GM23338 (cell line): ENCODE measurements at regions not wholly inside any gene's neighbourhood (a gene's known extent, or its start where the extent isn't known, plus 50 kb on each side); places are given as distances from the start of the nearest gene placed in this dataset.

ENCODE experiments used
- ATAC-seq: fragments of 200-7000 bp; cut with Tn5 transposase; 3 replicates; pipeline ENCODE4 v1.9.1; 2020
- DNase-seq: peaks from one replicate; pipeline ENCODE4 v3.0.0-alpha.2; 2015; ENCODE audit warnings: low spot score
- H2AFZ ChIP-seq: fragments of 200-600 bp; sonication (generic); 2 replicates; pipeline ENCODE4 v1.8.0; 2016; ENCODE audit warnings: antibody characterized with exemption, mild to moderate bottlenecking, moderate library complexity
- H3F3A ChIP-seq: fragments of 200-600 bp; sonication (generic); replicated peaks from 2 replicates; pipeline ENCODE4 v1.8.0; 2017; ENCODE audit warnings: antibody characterized with exemption, mixed run types, low read depth
- H3K27ac ChIP-seq: fragments of 200-600 bp; sonication (generic); 2 replicates; pipeline ENCODE4 v1.6.1; 2016; ENCODE audit warnings: low read depth
- H3K27me3 ChIP-seq: fragments of 200-600 bp; sonication (generic); 2 replicates; pipeline ENCODE4 v1.8.0; 2016; ENCODE audit warnings: mild to moderate bottlenecking, mixed run types, moderate library complexity; ENCODE audit not compliant: insufficient read depth
- H3K36me3 ChIP-seq: fragments of 200-600 bp; sonication (generic); 2 replicates; pipeline ENCODE4 v1.8.0; 2016; ENCODE audit warnings: mild to moderate bottlenecking; ENCODE audit not compliant: insufficient read depth
- H3K4me1 ChIP-seq: fragments of 200-600 bp; sonication (generic); 2 replicates; pipeline ENCODE4 v1.8.0; 2016; ENCODE audit warnings: mild to moderate bottlenecking, moderate library complexity; ENCODE audit not compliant: insufficient read depth
- H3K4me2 ChIP-seq: fragments of 200-600 bp; sonication (generic); 2 replicates; pipeline ENCODE4 v1.7.1; 2017; ENCODE audit warnings: mixed run types
- H3K4me3 ChIP-seq: fragments of 200-600 bp; sonication (generic); 2 replicates; pipeline ENCODE4 v1.6.1; 2016; ENCODE audit warnings: mixed run types
- H3K79me2 ChIP-seq: fragments of 200-600 bp; sonication (generic); replicated peaks from 2 replicates; pipeline ENCODE4 v1.8.0; 2017; ENCODE audit warnings: mild to moderate bottlenecking; ENCODE audit not compliant: insufficient read depth
- H3K9me2 ChIP-seq: fragments of 200-600 bp; sonication (generic); 2 replicates; pipeline ENCODE4 v1.8.0; 2017; ENCODE audit not compliant: insufficient read depth
- H4K20me1 ChIP-seq: fragments of 200-600 bp; sonication (generic); replicated peaks from 2 replicates; pipeline ENCODE4 v1.8.0; 2017; ENCODE audit warnings: mild to moderate bottlenecking; ENCODE audit not compliant: insufficient read depth
- H3K27ac Mint-ChIP-seq: 2 replicates; pipeline ENCODE4 v1.8.0; 2020; ENCODE audit warnings: inconsistent platforms, mild to moderate bottlenecking, moderate library complexity, mixed read lengths
- H3K27me3 Mint-ChIP-seq: 3 replicates; pipeline ENCODE4 v1.8.0; 2022; ENCODE audit warnings: low read depth, mild to moderate bottlenecking, moderate library complexity, mixed read lengths, inconsistent platforms; ENCODE audit not compliant: insufficient read depth, poor library complexity
- H3K36me3 Mint-ChIP-seq: 3 replicates; pipeline ENCODE4 v1.8.0; 2021; ENCODE audit warnings: low read depth, mild to moderate bottlenecking, inconsistent platforms, moderate library complexity, mixed read lengths
- H3K4me1 Mint-ChIP-seq: 3 replicates; pipeline ENCODE4 v1.8.0; 2020; ENCODE audit warnings: mild to moderate bottlenecking, inconsistent platforms, mixed read lengths
- H3K4me3 Mint-ChIP-seq: 3 replicates; pipeline ENCODE4 v1.8.0; 2021; ENCODE audit warnings: moderate library complexity, mild to moderate bottlenecking, inconsistent platforms, mixed read lengths
- H3K9me3 Mint-ChIP-seq: 3 replicates; pipeline ENCODE4 v1.8.0; 2020; ENCODE audit warnings: moderate library complexity, mild to moderate bottlenecking, inconsistent platforms, mixed read lengths
- CREB1 ChIP-seq: fragments of 250-450 bp; sonication (Bioruptor Pico); IDR thresholded peaks from 2 replicates; pipeline ENCODE4 v1.5.0; 2020; ENCODE audit warnings: low read depth, mild to moderate bottlenecking, moderate library complexity
- CTCF ChIP-seq, 2 experiments: fragments of 200-600 bp in 1 of 2; sonication (generic) in 1 of 2; conservative IDR thresholded peaks; 2 replicates each; pipeline versions ENCODE4 v1.5.1 to v1.6.1; 2016 to 2017; ENCODE audit warnings: antibody characterized with exemption in 2 of 2, low read depth in 2 of 2, mild to moderate bottlenecking in 2 of 2, moderate library complexity in 1 of 2
- EZH2 ChIP-seq: fragments of 200-600 bp; sonication (generic); IDR thresholded peaks from one replicate; pipeline ENCODE4 v1.8.0; 2017; ENCODE audit warnings: antibody characterized with exemption, mild to moderate bottlenecking, low read depth; ENCODE audit not compliant: unreplicated experiment
- EZH2phosphoT487 ChIP-seq: fragments of 200-600 bp; sonication (generic); IDR thresholded peaks from one replicate; pipeline ENCODE4 v1.8.1; 2018; ENCODE audit warnings: antibody characterized with exemption; ENCODE audit not compliant: unreplicated experiment
- JUNB ChIP-seq: IDR thresholded peaks from one replicate; pipeline ENCODE4 v1.6.1; 2016; ENCODE audit warnings: antibody characterized with exemption; ENCODE audit not compliant: unreplicated experiment
- NANOG ChIP-seq: IDR thresholded peaks from 2 replicates; pipeline ENCODE4 v1.6.1; 2016; ENCODE audit warnings: antibody characterized with exemption, borderline replicate concordance
- POLR2AphosphoS5 ChIP-seq: IDR thresholded peaks from 2 replicates; pipeline ENCODE4 v1.6.1; 2016; ENCODE audit warnings: antibody characterized with exemption, low read depth
- STAT1 ChIP-seq: IDR thresholded peaks from one replicate; pipeline ENCODE4 v1.6.1; 2016; ENCODE audit warnings: antibody characterized with exemption; ENCODE audit not compliant: unreplicated experiment
- ZNF114 ChIP-seq: fragments of 250-450 bp; sonication (Bioruptor Pico); IDR thresholded peaks from 2 replicates; pipeline ENCODE4 v1.5.0; 2020; ENCODE audit warnings: mild to moderate bottlenecking, moderate library complexity
- ZNF331 ChIP-seq: fragments of 250-450 bp; sonication (Bioruptor Pico); IDR thresholded peaks from 2 replicates; pipeline ENCODE4 v1.5.0; 2020; ENCODE audit warnings: low read depth, mild to moderate bottlenecking, moderate library complexity
- TF ChIP-seq, protein P1 (sequence below): IDR thresholded peaks from one replicate; pipeline ENCODE4 v1.6.1; 2018; ENCODE audit warnings: antibody characterized with exemption; ENCODE audit not compliant: unreplicated experiment
- TF ChIP-seq, protein P2 (sequence below): fragments of 250-450 bp; sonication (Bioruptor Pico); IDR thresholded peaks from 2 replicates; pipeline ENCODE4 v1.5.0; 2020; ENCODE audit warnings: mild to moderate bottlenecking, moderate library complexity
- TF ChIP-seq, protein P3 (sequence below): IDR thresholded peaks from 2 replicates; pipeline ENCODE4 v1.6.1; 2016; ENCODE audit warnings: antibody characterized with exemption

DNA sequence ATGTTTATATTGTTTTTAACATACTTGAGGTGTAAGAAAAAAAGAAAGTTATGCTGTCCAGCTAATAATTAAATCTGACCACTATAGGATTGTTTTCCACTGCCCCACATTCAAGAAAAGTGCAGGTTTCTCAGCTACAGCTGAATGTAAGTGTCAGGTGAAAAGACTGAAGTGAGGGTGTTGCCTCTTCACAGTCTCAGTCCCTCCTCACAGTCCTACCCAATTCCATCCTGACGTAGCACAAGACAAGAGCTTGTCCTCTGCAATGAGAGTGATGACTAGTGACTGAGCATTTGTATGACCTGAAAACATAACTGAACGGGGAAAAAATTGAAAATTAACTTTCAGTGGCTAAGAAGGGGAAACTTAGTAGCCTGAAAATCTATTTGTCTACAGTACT is 1039.5 kb downstream of the ADGRL2 start:
- H3K27me3 ChIP-seq = no peaks in the 10 kb centered on the region
- Mint-ChIP-seq H3K4me3 (no peak overlapping the region), H3K36me3 (no peaks in the 10 kb centered on the region), H3K27me3 (no peaks in the 10 kb centered on the region), H3K9me3 (no peaks in the 10 kb centered on the region), H3K4me1 (peaks cover 75% of the 10 kb centered on the region), H3K27ac (no peak overlapping the region)
- peaks cover 49% of the 10 kb centered on the region for H3K4me1 ChIP-seq
- no peaks in the 10 kb centered on the region for H3F3A ChIP-seq
- DNase-seq (no peak), ATAC-seq (peak; percentile 53)
- H3K27ac ChIP-seq = no peak overlapping the region
- no peak overlapping the region for H2AFZ ChIP-seq
- no peaks in the 10 kb centered on the region for H3K9me2 ChIP-seq
- no peak for TF ChIP-seq ZNF114 (CRISPR knock-in tag)
- no peak for TF ChIP-seq POLR2AphosphoS5
- TF ChIP-seq EZH2phosphoT487 = no peak
- TF ChIP-seq, protein P1, sequence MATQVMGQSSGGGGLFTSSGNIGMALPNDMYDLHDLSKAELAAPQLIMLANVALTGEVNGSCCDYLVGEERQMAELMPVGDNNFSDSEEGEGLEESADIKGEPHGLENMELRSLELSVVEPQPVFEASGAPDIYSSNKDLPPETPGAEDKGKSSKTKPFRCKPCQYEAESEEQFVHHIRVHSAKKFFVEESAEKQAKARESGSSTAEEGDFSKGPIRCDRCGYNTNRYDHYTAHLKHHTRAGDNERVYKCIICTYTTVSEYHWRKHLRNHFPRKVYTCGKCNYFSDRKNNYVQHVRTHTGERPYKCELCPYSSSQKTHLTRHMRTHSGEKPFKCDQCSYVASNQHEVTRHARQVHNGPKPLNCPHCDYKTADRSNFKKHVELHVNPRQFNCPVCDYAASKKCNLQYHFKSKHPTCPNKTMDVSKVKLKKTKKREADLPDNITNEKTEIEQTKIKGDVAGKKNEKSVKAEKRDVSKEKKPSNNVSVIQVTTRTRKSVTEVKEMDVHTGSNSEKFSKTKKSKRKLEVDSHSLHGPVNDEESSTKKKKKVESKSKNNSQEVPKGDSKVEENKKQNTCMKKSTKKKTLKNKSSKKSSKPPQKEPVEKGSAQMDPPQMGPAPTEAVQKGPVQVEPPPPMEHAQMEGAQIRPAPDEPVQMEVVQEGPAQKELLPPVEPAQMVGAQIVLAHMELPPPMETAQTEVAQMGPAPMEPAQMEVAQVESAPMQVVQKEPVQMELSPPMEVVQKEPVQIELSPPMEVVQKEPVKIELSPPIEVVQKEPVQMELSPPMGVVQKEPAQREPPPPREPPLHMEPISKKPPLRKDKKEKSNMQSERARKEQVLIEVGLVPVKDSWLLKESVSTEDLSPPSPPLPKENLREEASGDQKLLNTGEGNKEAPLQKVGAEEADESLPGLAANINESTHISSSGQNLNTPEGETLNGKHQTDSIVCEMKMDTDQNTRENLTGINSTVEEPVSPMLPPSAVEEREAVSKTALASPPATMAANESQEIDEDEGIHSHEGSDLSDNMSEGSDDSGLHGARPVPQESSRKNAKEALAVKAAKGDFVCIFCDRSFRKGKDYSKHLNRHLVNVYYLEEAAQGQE = no peak
- no peak for TF ChIP-seq NANOG
- TF ChIP-seq, protein P2, sequence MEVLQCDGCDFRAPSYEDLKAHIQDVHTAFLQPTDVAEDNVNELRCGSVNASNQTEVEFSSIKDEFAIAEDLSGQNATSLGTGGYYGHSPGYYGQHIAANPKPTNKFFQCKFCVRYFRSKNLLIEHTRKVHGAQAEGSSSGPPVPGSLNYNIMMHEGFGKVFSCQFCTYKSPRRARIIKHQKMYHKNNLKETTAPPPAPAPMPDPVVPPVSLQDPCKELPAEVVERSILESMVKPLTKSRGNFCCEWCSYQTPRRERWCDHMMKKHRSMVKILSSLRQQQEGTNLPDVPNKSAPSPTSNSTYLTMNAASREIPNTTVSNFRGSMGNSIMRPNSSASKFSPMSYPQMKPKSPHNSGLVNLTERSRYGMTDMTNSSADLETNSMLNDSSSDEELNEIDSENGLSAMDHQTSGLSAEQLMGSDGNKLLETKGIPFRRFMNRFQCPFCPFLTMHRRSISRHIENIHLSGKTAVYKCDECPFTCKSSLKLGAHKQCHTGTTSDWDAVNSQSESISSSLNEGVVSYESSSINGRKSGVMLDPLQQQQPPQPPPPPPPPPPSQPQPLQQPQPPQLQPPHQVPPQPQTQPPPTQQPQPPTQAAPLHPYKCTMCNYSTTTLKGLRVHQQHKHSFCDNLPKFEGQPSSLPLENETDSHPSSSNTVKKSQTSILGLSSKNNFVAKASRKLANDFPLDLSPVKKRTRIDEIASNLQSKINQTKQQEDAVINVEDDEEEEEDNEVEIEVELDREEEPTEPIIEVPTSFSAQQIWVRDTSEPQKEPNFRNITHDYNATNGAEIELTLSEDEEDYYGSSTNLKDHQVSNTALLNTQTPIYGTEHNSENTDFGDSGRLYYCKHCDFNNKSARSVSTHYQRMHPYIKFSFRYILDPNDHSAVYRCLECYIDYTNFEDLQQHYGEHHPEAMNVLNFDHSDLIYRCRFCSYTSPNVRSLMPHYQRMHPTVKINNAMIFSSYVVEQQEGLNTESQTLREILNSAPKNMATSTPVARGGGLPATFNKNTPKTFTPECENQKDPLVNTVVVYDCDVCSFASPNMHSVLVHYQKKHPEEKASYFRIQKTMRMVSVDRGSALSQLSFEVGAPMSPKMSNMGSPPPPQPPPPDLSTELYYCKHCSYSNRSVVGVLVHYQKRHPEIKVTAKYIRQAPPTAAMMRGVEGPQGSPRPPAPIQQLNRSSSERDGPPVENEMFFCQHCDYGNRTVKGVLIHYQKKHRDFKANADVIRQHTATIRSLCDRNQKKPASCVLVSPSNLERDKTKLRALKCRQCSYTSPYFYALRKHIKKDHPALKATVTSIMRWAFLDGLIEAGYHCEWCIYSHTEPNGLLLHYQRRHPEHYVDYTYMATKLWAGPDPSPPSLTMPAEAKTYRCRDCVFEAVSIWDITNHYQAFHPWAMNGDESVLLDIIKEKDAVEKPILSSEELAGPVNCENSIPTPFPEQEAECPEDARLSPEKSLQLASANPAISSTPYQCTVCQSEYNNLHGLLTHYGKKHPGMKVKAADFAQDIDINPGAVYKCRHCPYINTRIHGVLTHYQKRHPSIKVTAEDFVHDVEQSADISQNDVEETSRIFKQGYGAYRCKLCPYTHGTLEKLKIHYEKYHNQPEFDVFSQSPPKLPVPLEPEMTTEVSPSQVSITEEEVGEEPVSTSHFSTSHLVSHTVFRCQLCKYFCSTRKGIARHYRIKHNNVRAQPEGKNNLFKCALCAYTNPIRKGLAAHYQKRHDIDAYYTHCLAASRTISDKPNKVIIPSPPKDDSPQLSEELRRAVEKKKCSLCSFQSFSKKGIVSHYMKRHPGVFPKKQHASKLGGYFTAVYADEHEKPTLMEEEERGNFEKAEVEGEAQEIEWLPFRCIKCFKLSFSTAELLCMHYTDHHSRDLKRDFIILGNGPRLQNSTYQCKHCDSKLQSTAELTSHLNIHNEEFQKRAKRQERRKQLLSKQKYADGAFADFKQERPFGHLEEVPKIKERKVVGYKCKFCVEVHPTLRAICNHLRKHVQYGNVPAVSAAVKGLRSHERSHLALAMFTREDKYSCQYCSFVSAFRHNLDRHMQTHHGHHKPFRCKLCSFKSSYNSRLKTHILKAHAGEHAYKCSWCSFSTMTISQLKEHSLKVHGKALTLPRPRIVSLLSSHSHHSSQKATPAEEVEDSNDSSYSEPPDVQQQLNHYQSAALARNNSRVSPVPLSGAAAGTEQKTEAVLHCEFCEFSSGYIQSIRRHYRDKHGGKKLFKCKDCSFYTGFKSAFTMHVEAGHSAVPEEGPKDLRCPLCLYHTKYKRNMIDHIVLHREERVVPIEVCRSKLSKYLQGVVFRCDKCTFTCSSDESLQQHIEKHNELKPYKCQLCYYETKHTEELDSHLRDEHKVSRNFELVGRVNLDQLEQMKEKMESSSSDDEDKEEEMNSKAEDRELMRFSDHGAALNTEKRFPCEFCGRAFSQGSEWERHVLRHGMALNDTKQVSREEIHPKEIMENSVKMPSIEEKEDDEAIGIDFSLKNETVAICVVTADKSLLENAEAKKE (CRISPR knock-in tag) = no peak
- no peak for TF ChIP-seq JUNB
- TF ChIP-seq EZH2 = no peak
- TF ChIP-seq, protein P3, sequence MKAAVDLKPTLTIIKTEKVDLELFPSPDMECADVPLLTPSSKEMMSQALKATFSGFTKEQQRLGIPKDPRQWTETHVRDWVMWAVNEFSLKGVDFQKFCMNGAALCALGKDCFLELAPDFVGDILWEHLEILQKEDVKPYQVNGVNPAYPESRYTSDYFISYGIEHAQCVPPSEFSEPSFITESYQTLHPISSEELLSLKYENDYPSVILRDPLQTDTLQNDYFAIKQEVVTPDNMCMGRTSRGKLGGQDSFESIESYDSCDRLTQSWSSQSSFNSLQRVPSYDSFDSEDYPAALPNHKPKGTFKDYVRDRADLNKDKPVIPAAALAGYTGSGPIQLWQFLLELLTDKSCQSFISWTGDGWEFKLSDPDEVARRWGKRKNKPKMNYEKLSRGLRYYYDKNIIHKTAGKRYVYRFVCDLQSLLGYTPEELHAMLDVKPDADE = no peak
- TF ChIP-seq STAT1 = no peak
- no peak for TF ChIP-seq ZNF331 (CRISPR knock-in tag)
- no peak for TF ChIP-seq CTCF (conservative IDR thresholded peaks at IDR 0.05; ENCODE audit: low read depth in 2 of 2)
- TF ChIP-seq CREB1 (CRISPR knock-in tag) = no peak
- H3K4me2 ChIP-seq = no peak overlapping the region
- H3K36me3 ChIP-seq = no peaks in the 10 kb centered on the region
- no peak overlapping the region for H3K4me3 ChIP-seq
- peaks cover 18% of the 10 kb centered on the region for H3K79me2 ChIP-seq
- H4K20me1 ChIP-seq = no peaks in the 10 kb centered on the region
